HCT116 (cell line): ENCODE measurements at regions not wholly inside any gene's neighbourhood (a gene's known extent, or its start where the extent isn't known, plus 50 kb on each side); places are given as distances from the start of the nearest gene placed in this dataset.

Experiments used
- ATAC-seq: fragments of 200-7000 bp; cut with Tn5 transposase; 2 replicates; pipeline ENCODE4 v1.9.1; 2020; ENCODE audit warnings: mild to moderate bottlenecking, moderate library complexity
- BruUV-seq: library from RNA; stranded (reverse); fragments of 400-500 nt; replicated peaks from 2 replicates; lab custom pipeline; 2021; lab: Mats Ljungman, UMichigan
- CTCF ChIA-PET: fragments of 300-600 bp; sonication (Branson Sonifier 250); formaldehyde crosslinking; loops from one replicate; lab custom pipeline; 2021; ENCODE audit warnings: antibody characterized with exemption; lab: Charles Lee
- POLR2A ChIA-PET: fragments of 300-600, 350-600 bp; sonication (Branson Sonifier 250); formaldehyde crosslinking; loops from one replicate; lab custom pipeline; 2021; ENCODE audit warnings: antibody characterized with exemption; lab: Charles Lee
- RAD21 ChIA-PET, 2 experiments: fragments of 300-600 bp; sonication (Branson Sonifier 250); formaldehyde crosslinking; loops; one replicate each; lab custom pipeline; 2023; ENCODE audit warnings: low total read pairs in 2 of 2; ENCODE audit not compliant: uncharacterized antibody in 2 of 2, unreplicated experiment in 2 of 2, low non-redundant PET in 1 of 2; lab: Charles Lee
- DNase-seq: peaks from one replicate; pipeline ENCODE4 v3.0.0-alpha.2; 2010; ENCODE audit warnings: low read depth, low spot score
- H2AFZ ChIP-seq: fragments of 200-600 bp; shearing (Covaris generic), sonication (generic); 2 replicates; pipeline ENCODE4 v1.6.1; 2017; ENCODE audit warnings: low read depth, mixed run types, mixed read lengths, antibody characterized with exemption, low read length; ENCODE audit not compliant: poor library complexity, severe bottlenecking
- H3K27ac ChIP-seq: 2 replicates; pipeline ENCODE4 v1.5.1; 2012; ENCODE audit warnings: low read depth, low read length
- H3K27me3 ChIP-seq: fragments of 200-600 bp; sonication (generic); 2 replicates; pipeline ENCODE4 v1.6.1; 2016; ENCODE audit warnings: mixed run types, low read length, mixed read lengths; ENCODE audit not compliant: insufficient read depth
- H3K36me3 ChIP-seq, 2 experiments: fragments of 200-500 bp in 1 of 2; fragments of 200-600 bp in 1 of 2; sonication (Bioruptor generic) in 1 of 2; sonication (generic) in 1 of 2; 2 replicates each; pipeline versions ENCODE4 v1.5.1 to v1.6.1; 2014 to 2016; ENCODE audit warnings: low read length in 2 of 2, inconsistent platforms in 1 of 2, mixed read lengths in 1 of 2, mixed run types in 1 of 2; ENCODE audit not compliant: insufficient read depth in 2 of 2, control insufficient read depth in 1 of 2
- H3K4me1 ChIP-seq, 2 experiments: fragments of 200-600 bp in 1 of 2; sonication (generic) in 1 of 2; 2 replicates each; pipeline versions ENCODE4 v1.5.1 to v1.6.1; 2012 to 2017; ENCODE audit warnings: low read length in 2 of 2, inconsistent platforms in 1 of 2, mild to moderate bottlenecking in 1 of 2, mixed read lengths in 1 of 2, mixed run types in 1 of 2, moderate library complexity in 1 of 2; ENCODE audit not compliant: insufficient read depth in 2 of 2, control insufficient read depth in 1 of 2
- H3K4me2 ChIP-seq: fragments of 200-600 bp; sonication (generic); 2 replicates; pipeline ENCODE4 v1.6.1; 2017; ENCODE audit warnings: mixed run types, low read length, mixed read lengths
- H3K4me3 ChIP-seq, 2 experiments: fragments of 200-600 bp in 1 of 2; sonication (generic) in 1 of 2; replicated peaks in 1 of 2; 2 replicates each; pipeline ENCODE4 v1.5.1; 2011 to 2016; ENCODE audit warnings: low read length in 2 of 2, control low read depth in 1 of 2, low read depth in 1 of 2, mild to moderate bottlenecking in 1 of 2, mixed read lengths in 1 of 2, mixed run types in 1 of 2
- H3K79me2 ChIP-seq: fragments of 200-600 bp; sonication (generic); 2 replicates; pipeline ENCODE4 v1.6.1; 2017; ENCODE audit warnings: mild to moderate bottlenecking, mixed run types, low read length, moderate library complexity, mixed read lengths; ENCODE audit not compliant: insufficient read depth
- H3K9ac ChIP-seq: fragments of 200-600 bp; sonication (generic); 2 replicates; pipeline ENCODE4 v1.6.1; 2016; ENCODE audit warnings: low read length, mixed read lengths
- H3K9me2 ChIP-seq: fragments of 200-600 bp; sonication (generic), shearing (Covaris generic); 2 replicates; pipeline ENCODE4 v1.6.1; 2017; ENCODE audit warnings: mixed run types, mild to moderate bottlenecking, moderate library complexity; ENCODE audit not compliant: insufficient read depth
- H3K9me3 ChIP-seq, 2 experiments: fragments of 200-500 bp in 1 of 2; fragments of 200-600 bp in 1 of 2; sonication (Bioruptor generic) in 1 of 2; sonication (generic) in 1 of 2; 2 replicates each; pipeline ENCODE4 v1.6.1; 2014 to 2017; ENCODE audit warnings: low read length in 2 of 2, mixed read lengths in 2 of 2, inconsistent platforms in 1 of 2, low read depth in 1 of 2, mild to moderate bottlenecking in 1 of 2, mixed run types in 1 of 2, moderate library complexity in 1 of 2; ENCODE audit not compliant: control insufficient read depth in 1 of 2, insufficient read depth in 1 of 2
- H4K20me1 ChIP-seq: fragments of 200-600 bp; sonication (generic), shearing (Covaris generic); 2 replicates; pipeline ENCODE4 v1.6.1; 2017; ENCODE audit warnings: mixed run types, mild to moderate bottlenecking, moderate library complexity; ENCODE audit not compliant: insufficient read depth
- CBX3 ChIP-seq: IDR thresholded peaks from 2 replicates; pipeline ENCODE4 v1.6.1; 2012; ENCODE audit warnings: low read depth
- CEBPB ChIP-seq: IDR thresholded peaks from 2 replicates; pipeline ENCODE4 v1.6.1; 2012; ENCODE audit warnings: low read depth
- EGR1 ChIP-seq: IDR thresholded peaks from 2 replicates; pipeline ENCODE4 v1.6.1; 2012; ENCODE audit warnings: low read depth
- EZH2phosphoT487 ChIP-seq: fragments of 200-600 bp; IDR thresholded peaks from 2 replicates; pipeline ENCODE4 v1.6.1; 2018; ENCODE audit warnings: antibody characterized with exemption, borderline replicate concordance
- POLR2A ChIP-seq: IDR thresholded peaks from 2 replicates; pipeline ENCODE4 v1.7.0; 2011; ENCODE audit warnings: borderline replicate concordance; ENCODE audit not compliant: insufficient read depth, insufficient read length; ENCODE audit errors: extremely low read depth
- POLR2AphosphoS5 ChIP-seq: IDR thresholded peaks from 2 replicates; pipeline ENCODE4 v1.6.1; 2011; ENCODE audit warnings: mild to moderate bottlenecking, low read depth, low read length, moderate library complexity
- SIN3A ChIP-seq: IDR thresholded peaks from 2 replicates; pipeline ENCODE4 v1.6.1; 2012; ENCODE audit warnings: low read depth
- SP1 ChIP-seq: IDR thresholded peaks from 2 replicates; pipeline ENCODE4 v1.6.1; 2012; ENCODE audit warnings: low read depth
- SRF ChIP-seq: IDR thresholded peaks from 2 replicates; pipeline ENCODE4 v1.6.1; 2012; ENCODE audit warnings: low read depth
- TCF7L2 ChIP-seq: IDR thresholded peaks from 2 replicates; pipeline ENCODE4 v1.7.0; 2011; ENCODE audit warnings: borderline replicate concordance, inconsistent platforms; ENCODE audit not compliant: insufficient read depth, insufficient read length; ENCODE audit errors: extremely low read depth
- YY1 ChIP-seq: IDR thresholded peaks from 2 replicates; pipeline ENCODE4 v1.6.1; 2011; ENCODE audit warnings: low read length, low read depth, moderate library complexity, mild to moderate bottlenecking; ENCODE audit not compliant: insufficient replicate concordance; ENCODE audit errors: extremely low read depth
- intact Hi-C: fragments of 100-400 bp; cut with micrococcal nuclease; formaldehyde crosslinking; loops from 2 replicates; pipeline ENCODE4 v1.10.0; 2022
- TF ChIP-seq, protein P1 (sequence below): IDR thresholded peaks from 2 replicates; pipeline ENCODE4 v1.6.1; 2011; ENCODE audit warnings: mild to moderate bottlenecking, low read length, moderate library complexity; ENCODE audit not compliant: insufficient replicate concordance; ENCODE audit errors: extremely low read depth
- TF ChIP-seq, protein P2 (sequence below): IDR thresholded peaks from 2 replicates; pipeline ENCODE4 v1.6.1; 2012
- TF ChIP-seq, protein P3 (sequence below): IDR thresholded peaks from 2 replicates; pipeline ENCODE4 v1.6.1; 2012; ENCODE audit warnings: low read depth

DNA sequence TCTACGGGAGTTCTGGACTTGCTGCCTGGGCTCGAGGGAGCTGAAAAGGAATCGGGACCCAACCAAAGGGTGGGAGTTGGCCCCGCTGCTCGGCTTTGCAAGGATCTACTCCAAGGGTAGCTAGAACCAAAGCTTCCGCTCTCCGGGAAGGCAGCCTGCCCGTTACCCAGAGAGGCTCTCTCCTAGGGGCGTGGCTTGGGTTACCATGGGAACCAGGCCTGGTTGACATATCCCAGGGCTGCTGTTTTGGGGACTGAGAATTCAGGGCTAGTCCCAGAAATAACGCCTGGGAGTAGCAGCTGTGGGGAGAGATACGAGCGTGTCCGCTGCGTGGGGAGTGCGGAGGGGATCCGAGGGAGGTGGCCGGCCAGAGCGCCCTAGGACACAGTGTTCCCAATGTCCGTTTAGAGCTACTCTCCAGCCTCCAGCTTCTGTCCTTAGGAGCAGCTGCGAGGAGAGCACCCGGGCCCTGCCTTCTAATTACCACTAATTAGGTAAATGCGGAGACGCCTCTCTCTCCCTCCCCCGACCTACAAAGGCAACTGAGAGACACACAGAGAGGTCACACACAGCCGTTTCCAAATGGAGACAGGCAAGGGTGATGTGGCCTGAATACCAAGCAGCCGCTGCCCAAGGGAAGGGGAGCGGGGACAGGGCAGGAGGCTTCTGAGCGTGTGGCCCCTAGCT is 141.6 kb upstream of the CADM1 start:
- Histone ChIP-seq H3K27ac (no peak overlapping the region), H3K4me1 (no peaks in the 10 kb centered on the region), H4K20me1 (no peaks in the 10 kb centered on the region), H3K36me3 (no peaks in the 10 kb centered on the region), H2AFZ (no peak overlapping the region), H3K9ac (no peak overlapping the region), H3K9me2 (no peaks in the 10 kb centered on the region), H3K4me2 (no peak overlapping the region), H3K79me2 (no peaks in the 10 kb centered on the region), H3K27me3 (no peaks in the 10 kb centered on the region), H3K9me3 (peaks cover 0 to 10% of the 10 kb centered on the region in 2 experiments; a peak in 1 of 4 replicates), H3K4me3 (no peak overlapping the region)
- ATAC-seq = no peak
- intact Hi-C loops = no loop called here
- BruUV-seq = no TSS peak
- no peak for TF ChIP-seq EZH2phosphoT487
- POLR2A ChIA-PET = no interaction called here
- no peak for DNase-seq
- CTCF ChIA-PET = no interaction called here
- RAD21 ChIA-PET = no interaction called here

DNA sequence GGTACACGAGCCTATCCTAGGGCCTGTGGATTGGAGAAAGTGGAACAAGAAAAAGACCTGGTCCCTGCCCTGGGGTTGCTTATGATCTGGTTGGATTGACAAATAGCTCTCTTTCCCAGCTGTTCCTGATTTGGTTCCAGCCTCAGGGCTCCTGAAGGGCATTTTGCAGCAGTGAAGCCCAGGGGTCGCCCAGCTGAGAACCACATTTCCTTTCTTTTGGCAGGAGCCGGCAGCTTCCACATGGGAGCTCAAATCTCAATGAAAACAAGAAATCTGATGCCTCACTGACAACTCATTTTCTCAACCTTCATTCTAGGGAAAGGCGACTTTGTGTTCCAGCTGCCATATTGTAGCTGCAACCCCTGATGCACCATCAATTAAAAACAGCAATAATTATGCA is 140.6 kb upstream of the CADM1 start:
- no peak overlapping the region for H3K9ac ChIP-seq
- H3K27ac ChIP-seq = no peak overlapping the region
- ChIA-PET RAD21 (no interaction called here), CTCF (no interaction called here), POLR2A (no interaction called here)
- no peak overlapping the region for H3K4me2 ChIP-seq
- no peaks in the 10 kb centered on the region for H4K20me1 ChIP-seq
- H3K9me3 ChIP-seq = peaks cover 0 to 11% of the 10 kb centered on the region in 2 experiments; a peak in 1 of 4 replicates
- no peaks in the 10 kb centered on the region for H3K4me1 ChIP-seq
- no TSS peak for BruUV-seq
- no peaks in the 10 kb centered on the region for H3K36me3 ChIP-seq
- no peaks in the 10 kb centered on the region for H3K79me2 ChIP-seq
- DNase-seq = no peak
- H3K9me2 ChIP-seq = no peaks in the 10 kb centered on the region
- no peak overlapping the region for H2AFZ ChIP-seq
- H3K4me3 ChIP-seq = no peak overlapping the region
- no peak for ATAC-seq
- no peaks in the 10 kb centered on the region for H3K27me3 ChIP-seq
- intact Hi-C loops = no loop called here
- TF ChIP-seq SIN3A = no peak
- TF ChIP-seq SRF = no peak
- TF ChIP-seq POLR2AphosphoS5 = no peak
- TF ChIP-seq, protein P1, sequence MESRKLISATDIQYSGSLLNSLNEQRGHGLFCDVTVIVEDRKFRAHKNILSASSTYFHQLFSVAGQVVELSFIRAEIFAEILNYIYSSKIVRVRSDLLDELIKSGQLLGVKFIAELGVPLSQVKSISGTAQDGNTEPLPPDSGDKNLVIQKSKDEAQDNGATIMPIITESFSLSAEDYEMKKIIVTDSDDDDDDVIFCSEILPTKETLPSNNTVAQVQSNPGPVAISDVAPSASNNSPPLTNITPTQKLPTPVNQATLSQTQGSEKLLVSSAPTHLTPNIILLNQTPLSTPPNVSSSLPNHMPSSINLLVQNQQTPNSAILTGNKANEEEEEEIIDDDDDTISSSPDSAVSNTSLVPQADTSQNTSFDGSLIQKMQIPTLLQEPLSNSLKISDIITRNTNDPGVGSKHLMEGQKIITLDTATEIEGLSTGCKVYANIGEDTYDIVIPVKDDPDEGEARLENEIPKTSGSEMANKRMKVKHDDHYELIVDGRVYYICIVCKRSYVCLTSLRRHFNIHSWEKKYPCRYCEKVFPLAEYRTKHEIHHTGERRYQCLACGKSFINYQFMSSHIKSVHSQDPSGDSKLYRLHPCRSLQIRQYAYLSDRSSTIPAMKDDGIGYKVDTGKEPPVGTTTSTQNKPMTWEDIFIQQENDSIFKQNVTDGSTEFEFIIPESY = no peak
- TF ChIP-seq POLR2A = no peak
- TF ChIP-seq, protein P2, sequence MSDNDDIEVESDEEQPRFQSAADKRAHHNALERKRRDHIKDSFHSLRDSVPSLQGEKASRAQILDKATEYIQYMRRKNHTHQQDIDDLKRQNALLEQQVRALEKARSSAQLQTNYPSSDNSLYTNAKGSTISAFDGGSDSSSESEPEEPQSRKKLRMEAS = no peak
- no peak for TF ChIP-seq EGR1
- TF ChIP-seq SP1 = no peak
- no peak for TF ChIP-seq TCF7L2
- TF ChIP-seq, protein P3, sequence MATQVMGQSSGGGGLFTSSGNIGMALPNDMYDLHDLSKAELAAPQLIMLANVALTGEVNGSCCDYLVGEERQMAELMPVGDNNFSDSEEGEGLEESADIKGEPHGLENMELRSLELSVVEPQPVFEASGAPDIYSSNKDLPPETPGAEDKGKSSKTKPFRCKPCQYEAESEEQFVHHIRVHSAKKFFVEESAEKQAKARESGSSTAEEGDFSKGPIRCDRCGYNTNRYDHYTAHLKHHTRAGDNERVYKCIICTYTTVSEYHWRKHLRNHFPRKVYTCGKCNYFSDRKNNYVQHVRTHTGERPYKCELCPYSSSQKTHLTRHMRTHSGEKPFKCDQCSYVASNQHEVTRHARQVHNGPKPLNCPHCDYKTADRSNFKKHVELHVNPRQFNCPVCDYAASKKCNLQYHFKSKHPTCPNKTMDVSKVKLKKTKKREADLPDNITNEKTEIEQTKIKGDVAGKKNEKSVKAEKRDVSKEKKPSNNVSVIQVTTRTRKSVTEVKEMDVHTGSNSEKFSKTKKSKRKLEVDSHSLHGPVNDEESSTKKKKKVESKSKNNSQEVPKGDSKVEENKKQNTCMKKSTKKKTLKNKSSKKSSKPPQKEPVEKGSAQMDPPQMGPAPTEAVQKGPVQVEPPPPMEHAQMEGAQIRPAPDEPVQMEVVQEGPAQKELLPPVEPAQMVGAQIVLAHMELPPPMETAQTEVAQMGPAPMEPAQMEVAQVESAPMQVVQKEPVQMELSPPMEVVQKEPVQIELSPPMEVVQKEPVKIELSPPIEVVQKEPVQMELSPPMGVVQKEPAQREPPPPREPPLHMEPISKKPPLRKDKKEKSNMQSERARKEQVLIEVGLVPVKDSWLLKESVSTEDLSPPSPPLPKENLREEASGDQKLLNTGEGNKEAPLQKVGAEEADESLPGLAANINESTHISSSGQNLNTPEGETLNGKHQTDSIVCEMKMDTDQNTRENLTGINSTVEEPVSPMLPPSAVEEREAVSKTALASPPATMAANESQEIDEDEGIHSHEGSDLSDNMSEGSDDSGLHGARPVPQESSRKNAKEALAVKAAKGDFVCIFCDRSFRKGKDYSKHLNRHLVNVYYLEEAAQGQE = no peak
- TF ChIP-seq CBX3 = no peak
- no peak for TF ChIP-seq YY1
- no peak for TF ChIP-seq CEBPB
